Osteoblast (primary cell): ENCODE measurements at regions not wholly inside any gene's neighbourhood (a gene's known extent, or its start where the extent isn't known, plus 50 kb on each side); places are given as distances from the start of the nearest gene placed in this dataset.

Experiments
- DNase-seq: peaks from one replicate; pipeline ENCODE4 v3.0.0; 2011; ENCODE audit warnings: low spot score, mixed read lengths; ENCODE audit not compliant: insufficient read length; ENCODE audit errors: missing footprints
- H2AFZ ChIP-seq: 2 replicates; pipeline ENCODE4 v1.6.0; 2011; ENCODE audit warnings: mild to moderate bottlenecking, low read length
- H3K27ac ChIP-seq: 2 replicates; pipeline ENCODE4 v1.5.1; 2011; ENCODE audit warnings: mild to moderate bottlenecking, low read depth, low read length, moderate library complexity
- H3K27me3 ChIP-seq: 2 replicates; pipeline ENCODE4 v1.6.0; 2012; ENCODE audit warnings: mild to moderate bottlenecking, control low read depth, inconsistent platforms, low read length, moderate library complexity; ENCODE audit not compliant: insufficient read depth
- H3K36me3 ChIP-seq: 2 replicates; pipeline ENCODE4 v1.5.1; 2011; ENCODE audit warnings: mild to moderate bottlenecking, low read length, control low read depth, moderate library complexity; ENCODE audit not compliant: insufficient read depth
- H3K4me1 ChIP-seq: 2 replicates; pipeline ENCODE4 v1.5.1; 2011; ENCODE audit warnings: mild to moderate bottlenecking, low read length, control low read depth, moderate library complexity; ENCODE audit not compliant: insufficient read depth
- H3K4me2 ChIP-seq: 2 replicates; pipeline ENCODE4 v1.6.0; 2011; ENCODE audit warnings: mild to moderate bottlenecking, low read length; ENCODE audit not compliant: insufficient read depth
- H3K4me3 ChIP-seq: fragments of 200-600 bp; sonication (generic); 3 replicates; pipeline ENCODE4 v1.5.1; 2012; ENCODE audit warnings: mild to moderate bottlenecking, low read length, inconsistent platforms; ENCODE audit not compliant: insufficient read depth
- H3K79me2 ChIP-seq: 2 replicates; pipeline ENCODE4 v1.6.0; 2012; ENCODE audit warnings: mild to moderate bottlenecking, low read length, control low read depth, inconsistent platforms; ENCODE audit not compliant: insufficient read depth
- H3K9me3 ChIP-seq: 2 replicates; pipeline ENCODE4 v1.5.1; 2011; ENCODE audit warnings: low read depth, low read length, control low read depth
- H4K20me1 ChIP-seq: 2 replicates; pipeline ENCODE4 v1.6.0; 2012; ENCODE audit warnings: mild to moderate bottlenecking, low read length, control low read depth; ENCODE audit not compliant: insufficient read depth
- TF ChIP-seq, protein P1 (sequence below): IDR thresholded peaks from 2 replicates; pipeline ENCODE4 v1.5.1; 2011; ENCODE audit warnings: mild to moderate bottlenecking, low read depth, low read length, moderate library complexity; ENCODE audit errors: extremely low read depth

DNA sequence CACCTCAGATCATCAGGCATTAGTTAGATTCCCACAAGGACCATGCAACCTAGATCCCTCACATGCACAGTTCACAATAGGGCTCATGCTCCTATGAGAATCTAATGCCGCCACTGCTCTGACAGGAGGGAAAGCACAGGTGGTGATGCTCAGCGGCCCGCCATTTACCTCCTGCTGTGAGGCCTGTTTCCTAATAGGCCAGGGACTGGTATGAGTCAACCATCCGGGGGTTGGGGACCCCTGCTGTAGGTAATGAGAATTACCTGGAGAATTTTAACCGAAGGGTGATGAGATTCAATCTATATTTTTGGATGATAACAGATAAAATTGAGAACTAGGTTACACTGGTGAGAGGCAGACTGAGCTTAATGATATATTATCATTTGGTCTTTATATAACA, 101.4 kb downstream of the LACC1 start:
- Histone ChIP-seq H3K4me1 (no peaks in the 10 kb centered on the region), H3K27me3 (no peaks in the 10 kb centered on the region), H3K36me3 (no peaks in the 10 kb centered on the region), H3K79me2 (no peaks in the 10 kb centered on the region), H3K27ac (no peak overlapping the region), H4K20me1 (no peaks in the 10 kb centered on the region), H3K4me2 (no peak overlapping the region), H2AFZ (no peak overlapping the region), H3K4me3 (no peak overlapping the region), H3K9me3 (no peaks in the 10 kb centered on the region)
- TF ChIP-seq, protein P1, sequence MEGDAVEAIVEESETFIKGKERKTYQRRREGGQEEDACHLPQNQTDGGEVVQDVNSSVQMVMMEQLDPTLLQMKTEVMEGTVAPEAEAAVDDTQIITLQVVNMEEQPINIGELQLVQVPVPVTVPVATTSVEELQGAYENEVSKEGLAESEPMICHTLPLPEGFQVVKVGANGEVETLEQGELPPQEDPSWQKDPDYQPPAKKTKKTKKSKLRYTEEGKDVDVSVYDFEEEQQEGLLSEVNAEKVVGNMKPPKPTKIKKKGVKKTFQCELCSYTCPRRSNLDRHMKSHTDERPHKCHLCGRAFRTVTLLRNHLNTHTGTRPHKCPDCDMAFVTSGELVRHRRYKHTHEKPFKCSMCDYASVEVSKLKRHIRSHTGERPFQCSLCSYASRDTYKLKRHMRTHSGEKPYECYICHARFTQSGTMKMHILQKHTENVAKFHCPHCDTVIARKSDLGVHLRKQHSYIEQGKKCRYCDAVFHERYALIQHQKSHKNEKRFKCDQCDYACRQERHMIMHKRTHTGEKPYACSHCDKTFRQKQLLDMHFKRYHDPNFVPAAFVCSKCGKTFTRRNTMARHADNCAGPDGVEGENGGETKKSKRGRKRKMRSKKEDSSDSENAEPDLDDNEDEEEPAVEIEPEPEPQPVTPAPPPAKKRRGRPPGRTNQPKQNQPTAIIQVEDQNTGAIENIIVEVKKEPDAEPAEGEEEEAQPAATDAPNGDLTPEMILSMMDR = no peak
- no peak for DNase-seq

DNA sequence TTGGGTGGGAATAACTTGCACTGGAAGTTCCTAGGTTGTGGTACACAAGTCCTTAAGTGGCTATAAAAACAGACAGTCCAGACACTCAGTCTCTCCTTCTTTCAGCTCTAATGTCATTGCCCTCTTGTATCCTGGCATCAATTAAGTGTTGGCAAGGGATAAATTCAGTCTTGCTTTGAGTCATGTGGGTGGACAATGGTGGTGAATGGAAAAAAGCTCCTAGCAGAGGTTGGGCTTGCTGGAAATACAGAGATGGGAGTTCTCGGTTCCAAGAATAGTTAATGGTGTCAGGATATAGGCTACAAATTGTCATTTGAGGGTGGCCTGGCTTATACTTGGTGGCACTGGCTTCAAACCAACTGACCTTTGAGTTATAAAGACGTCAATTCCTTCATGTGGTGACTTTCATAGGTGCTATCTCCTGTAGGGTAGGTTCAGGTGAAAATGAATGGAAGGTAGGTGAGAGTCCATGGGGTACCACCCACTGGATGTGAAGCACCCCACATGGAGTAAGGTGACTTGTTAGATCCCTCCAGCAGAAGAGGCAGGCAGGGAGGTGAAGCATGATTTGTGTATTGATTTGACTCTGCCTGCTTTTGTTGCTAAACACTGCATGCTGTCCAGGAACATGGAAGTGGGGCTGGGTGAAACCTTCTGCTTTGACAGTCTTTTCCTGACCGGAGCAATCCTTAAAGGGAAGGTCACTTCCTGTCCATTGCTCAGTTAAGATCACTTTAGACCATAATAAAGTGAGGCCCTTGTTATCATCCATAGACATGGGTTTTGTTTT, 102.0 kb downstream of the LACC1 start:
- no peak overlapping the region for H3K27ac ChIP-seq
- H3K36me3 ChIP-seq = no peaks in the 10 kb centered on the region
- no peaks in the 10 kb centered on the region for H3K4me1 ChIP-seq
- H3K9me3 ChIP-seq = no peaks in the 10 kb centered on the region
- no peak overlapping the region for H2AFZ ChIP-seq
- H3K79me2 ChIP-seq = no peaks in the 10 kb centered on the region
- TF ChIP-seq, protein P1 = no peak
- no peaks in the 10 kb centered on the region for H3K27me3 ChIP-seq
- no peaks in the 10 kb centered on the region for H4K20me1 ChIP-seq
- H3K4me2 ChIP-seq = no peak overlapping the region
- H3K4me3 ChIP-seq = no peak overlapping the region
- no peak for DNase-seq

DNA sequence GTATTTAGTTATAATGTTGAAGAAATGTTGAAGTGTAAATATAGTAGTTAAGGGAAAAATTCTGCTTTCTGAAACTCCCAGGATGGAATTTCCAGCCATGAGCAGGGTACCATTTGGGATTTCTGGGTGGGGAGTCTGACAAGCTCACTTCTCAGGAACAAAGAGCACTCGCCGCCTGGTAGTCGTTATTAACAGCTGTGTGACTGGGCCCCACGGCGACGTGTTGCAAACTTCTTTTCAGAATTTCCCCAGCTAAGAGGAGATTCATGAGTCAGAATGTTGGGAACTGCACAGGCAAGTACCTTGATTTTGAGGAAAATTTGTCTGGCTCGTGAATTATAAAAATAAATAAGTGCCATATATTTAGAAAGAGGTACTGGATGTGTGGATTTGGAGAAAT, 103.7 kb downstream of the LACC1 start:
- no peak overlapping the region for H3K27ac ChIP-seq
- H3K4me1 ChIP-seq = no peaks in the 10 kb centered on the region
- H3K27me3 ChIP-seq = no peaks in the 10 kb centered on the region
- no peak for DNase-seq
- no peak overlapping the region for H3K4me2 ChIP-seq
- no peak overlapping the region for H2AFZ ChIP-seq
- TF ChIP-seq, protein P1 = no peak
- H3K79me2 ChIP-seq = no peaks in the 10 kb centered on the region
- H4K20me1 ChIP-seq = no peaks in the 10 kb centered on the region
- H3K9me3 ChIP-seq = no peaks in the 10 kb centered on the region
- no peak overlapping the region for H3K4me3 ChIP-seq
- no peaks in the 10 kb centered on the region for H3K36me3 ChIP-seq

DNA sequence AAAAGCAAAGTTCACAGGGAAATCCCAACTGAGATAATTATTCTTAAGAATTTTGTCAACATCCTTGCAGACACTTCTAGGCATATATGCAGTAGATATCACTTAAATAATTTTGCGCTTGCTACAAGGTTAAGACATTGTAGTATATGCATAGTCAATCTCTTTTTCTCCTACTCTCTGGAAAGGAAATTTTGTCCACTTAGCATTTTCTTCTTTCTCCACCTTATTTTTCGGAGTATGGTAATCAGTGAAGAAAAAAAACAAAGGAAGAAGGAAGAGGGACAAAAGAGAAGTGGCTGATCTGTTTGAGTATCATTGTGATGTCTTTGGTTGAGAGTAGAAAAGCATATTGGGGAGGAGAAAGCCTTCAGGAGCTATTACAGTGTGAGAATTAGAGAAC, 104.6 kb downstream of the LACC1 start:
- no peak for DNase-seq
- Histone ChIP-seq H3K9me3 (no peaks in the 10 kb centered on the region), H2AFZ (no peak overlapping the region), H3K4me2 (no peak overlapping the region), H3K4me3 (no peak overlapping the region), H3K4me1 (no peaks in the 10 kb centered on the region), H4K20me1 (no peaks in the 10 kb centered on the region), H3K27me3 (no peaks in the 10 kb centered on the region), H3K79me2 (no peaks in the 10 kb centered on the region), H3K27ac (no peak overlapping the region), H3K36me3 (no peaks in the 10 kb centered on the region)
- TF ChIP-seq, protein P1 = no peak
